GM12874 (cell line): ENCODE measurements at regions not wholly inside any gene's neighbourhood (a gene's known extent, or its start where the extent isn't known, plus 50 kb on each side); places are given as distances from the start of the nearest gene placed in this dataset.

Experiments
- CTCF ChIP-seq: IDR thresholded peaks from 2 replicates; pipeline ENCODE4 v1.5.1; 2011; ENCODE audit warnings: low read depth, mild to moderate bottlenecking, control low read depth, low read length, moderate library complexity; ENCODE audit not compliant: insufficient read depth

GRCh38 chr3:132237652-132238032 is 79.6 kb upstream of the ACP3 start:
- TF ChIP-seq CTCF, result no peak

- TF ChIP-seq CTCF, result no peak
Observed at GRCh38 chr3:132239587-132239986, 77.6 kb upstream of the ACP3 start.

GRCh38 chr3:132241776-132242514 is 75.3 kb upstream of the ACP3 start:
- TF ChIP-seq CTCF, result no peak

- TF ChIP-seq CTCF, result no peak
Observed at GRCh38 chr3:132242790-132243189, 74.4 kb upstream of the ACP3 start.

- no peak for TF ChIP-seq CTCF
Observed at GRCh38 chr3:132245552-132246142, 71.6 kb upstream of the ACP3 start.

- TF ChIP-seq CTCF, result no peak
Observed at GRCh38 chr3:132246212-132246611, 71.0 kb upstream of the ACP3 start.

GRCh38 chr3:132247211-132247610 is 70.0 kb upstream of the ACP3 start:
- no peak for TF ChIP-seq CTCF
